ENCODE measurements at regions not wholly inside any gene's neighbourhood (a gene's known extent, or its start where the extent isn't known, plus 50 kb on each side); places are given as distances from the start of the nearest gene placed in this dataset.

DNA sequence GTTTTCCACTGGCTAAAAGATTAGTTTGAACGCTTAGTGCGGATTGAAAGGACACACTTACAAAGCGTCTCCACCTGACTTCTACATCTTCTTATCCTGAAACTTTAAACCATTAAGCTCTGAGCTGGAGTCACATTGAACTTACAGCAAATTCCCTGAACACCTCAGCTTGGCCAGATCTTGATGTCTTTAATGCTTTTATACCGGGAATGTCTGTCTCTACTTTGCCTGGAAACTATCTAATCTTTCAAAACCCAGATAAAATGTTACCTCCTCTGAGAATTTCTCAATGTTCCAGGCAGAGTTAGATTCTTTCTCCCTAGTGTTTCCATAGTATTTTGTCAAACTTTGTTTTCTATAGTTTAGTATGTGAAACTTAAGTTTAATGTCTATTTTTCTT, 179.9 kb downstream of the DTHD1 start:
- TF ChIP-seq, protein P1, sequence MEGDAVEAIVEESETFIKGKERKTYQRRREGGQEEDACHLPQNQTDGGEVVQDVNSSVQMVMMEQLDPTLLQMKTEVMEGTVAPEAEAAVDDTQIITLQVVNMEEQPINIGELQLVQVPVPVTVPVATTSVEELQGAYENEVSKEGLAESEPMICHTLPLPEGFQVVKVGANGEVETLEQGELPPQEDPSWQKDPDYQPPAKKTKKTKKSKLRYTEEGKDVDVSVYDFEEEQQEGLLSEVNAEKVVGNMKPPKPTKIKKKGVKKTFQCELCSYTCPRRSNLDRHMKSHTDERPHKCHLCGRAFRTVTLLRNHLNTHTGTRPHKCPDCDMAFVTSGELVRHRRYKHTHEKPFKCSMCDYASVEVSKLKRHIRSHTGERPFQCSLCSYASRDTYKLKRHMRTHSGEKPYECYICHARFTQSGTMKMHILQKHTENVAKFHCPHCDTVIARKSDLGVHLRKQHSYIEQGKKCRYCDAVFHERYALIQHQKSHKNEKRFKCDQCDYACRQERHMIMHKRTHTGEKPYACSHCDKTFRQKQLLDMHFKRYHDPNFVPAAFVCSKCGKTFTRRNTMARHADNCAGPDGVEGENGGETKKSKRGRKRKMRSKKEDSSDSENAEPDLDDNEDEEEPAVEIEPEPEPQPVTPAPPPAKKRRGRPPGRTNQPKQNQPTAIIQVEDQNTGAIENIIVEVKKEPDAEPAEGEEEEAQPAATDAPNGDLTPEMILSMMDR (IDR thresholded peaks at IDR 0.05; ENCODE audit: insufficient read depth, low read depth, low read length): no peak
- no peak for TF ChIP-seq EZH2 (IDR thresholded peaks at IDR 0.05; ENCODE audit: insufficient read depth, low read length)
